GM18873 (cell line): ENCODE measurements at regions not wholly inside any gene's neighbourhood (a gene's known extent, or its start where the extent isn't known, plus 50 kb on each side); places are given as distances from the start of the nearest gene placed in this dataset.
"Not testable (repeated sequence)": the region's sequence is repeated elsewhere in the genome, so short reads cannot be mapped to it uniquely, and the experiment has no call there.

Experiments
- ATAC-seq: cut with Tn5 transposase; IDR thresholded peaks from one replicate; pipeline ENCODE4 v1.9.1; 2021; ENCODE audit warnings: mild to moderate bottlenecking, moderate library complexity, moderate number of reproducible peaks; ENCODE audit not compliant: unreplicated experiment, low FRiP score

DNA sequence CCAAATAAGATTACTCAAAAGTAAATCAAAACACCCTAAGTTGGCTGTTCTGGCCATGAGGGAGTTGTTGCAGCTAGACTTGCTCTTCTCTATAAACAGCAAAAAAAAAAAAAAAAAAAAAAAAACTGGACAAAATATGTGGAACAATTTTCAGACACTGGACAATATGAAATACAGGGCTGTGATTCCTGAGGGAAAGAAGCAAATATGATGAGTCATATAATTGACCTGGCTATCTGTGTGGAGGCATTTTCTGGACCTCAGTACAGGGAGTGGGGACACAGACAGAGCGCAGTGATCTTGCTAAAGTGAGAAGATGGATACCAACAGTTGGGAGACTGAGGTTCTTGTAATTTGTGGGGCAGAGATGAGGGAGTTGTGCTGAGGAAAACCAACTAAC, 192.0 kb upstream of the HAND2 start:
- no peak for ATAC-seq

DNA sequence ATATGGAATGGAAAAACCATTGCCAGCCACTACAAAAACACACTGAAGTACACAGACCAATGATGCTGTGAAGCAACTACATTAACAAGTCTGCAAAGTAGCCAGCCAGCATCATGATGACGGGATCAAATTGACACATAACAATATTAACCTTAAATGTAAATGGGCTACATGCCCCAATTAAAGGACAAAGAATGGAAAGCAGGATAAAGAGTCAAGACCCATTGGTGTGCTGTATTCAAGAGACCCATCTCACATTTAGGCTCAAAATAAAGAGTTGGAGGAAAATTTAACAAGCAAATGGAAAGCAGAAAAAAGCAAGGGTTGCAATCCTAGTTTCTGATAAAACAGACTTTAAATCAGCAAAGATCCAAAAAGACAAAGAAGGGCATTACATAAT, 188.5 kb upstream of the HAND2 start:
- not testable (repeated sequence) for ATAC-seq

- no peak for ATAC-seq
Measured at GRCh38 chr4:173717581-173717980, 187.6 kb upstream of the HAND2 start.

DNA sequence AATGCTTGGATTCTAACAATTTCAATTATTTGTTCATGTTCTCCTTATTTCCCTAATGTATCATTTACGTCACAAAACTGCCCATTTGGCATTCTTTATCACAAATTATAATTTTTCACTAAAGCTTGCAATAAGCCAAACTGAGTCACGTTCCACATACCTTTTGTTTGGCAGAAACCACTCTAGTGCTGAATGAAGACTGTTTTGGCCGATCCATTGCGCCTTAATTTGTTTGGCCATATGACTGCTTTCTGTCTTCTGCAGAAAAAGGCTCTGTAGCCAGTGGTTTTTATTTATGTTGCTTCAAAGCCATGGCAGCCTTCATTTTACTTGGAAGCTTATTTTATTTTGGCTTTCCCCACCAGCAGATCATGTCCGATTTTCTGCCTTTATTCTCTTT, 184.4 kb upstream of the HAND2 start:
- no peak for ATAC-seq

DNA sequence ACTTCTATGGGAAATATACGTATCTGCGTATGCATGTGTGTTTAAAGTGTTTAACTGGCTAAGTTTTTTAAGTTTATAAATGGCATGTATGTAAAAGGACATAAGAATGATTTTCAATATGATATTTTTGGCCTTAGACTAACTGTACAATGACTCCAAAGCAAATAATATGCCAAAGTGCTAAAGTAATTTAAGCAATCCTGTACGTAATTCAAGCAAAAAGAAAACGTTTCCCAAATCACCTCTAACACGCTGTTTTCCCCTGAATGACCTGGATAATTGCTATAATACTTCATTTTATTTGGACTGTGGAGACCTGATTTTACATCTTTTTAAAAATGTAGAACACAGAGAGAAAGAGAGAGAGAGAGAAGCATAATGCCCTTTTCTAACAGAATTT, 183.0 kb upstream of the HAND2 start:
- no peak for ATAC-seq

DNA sequence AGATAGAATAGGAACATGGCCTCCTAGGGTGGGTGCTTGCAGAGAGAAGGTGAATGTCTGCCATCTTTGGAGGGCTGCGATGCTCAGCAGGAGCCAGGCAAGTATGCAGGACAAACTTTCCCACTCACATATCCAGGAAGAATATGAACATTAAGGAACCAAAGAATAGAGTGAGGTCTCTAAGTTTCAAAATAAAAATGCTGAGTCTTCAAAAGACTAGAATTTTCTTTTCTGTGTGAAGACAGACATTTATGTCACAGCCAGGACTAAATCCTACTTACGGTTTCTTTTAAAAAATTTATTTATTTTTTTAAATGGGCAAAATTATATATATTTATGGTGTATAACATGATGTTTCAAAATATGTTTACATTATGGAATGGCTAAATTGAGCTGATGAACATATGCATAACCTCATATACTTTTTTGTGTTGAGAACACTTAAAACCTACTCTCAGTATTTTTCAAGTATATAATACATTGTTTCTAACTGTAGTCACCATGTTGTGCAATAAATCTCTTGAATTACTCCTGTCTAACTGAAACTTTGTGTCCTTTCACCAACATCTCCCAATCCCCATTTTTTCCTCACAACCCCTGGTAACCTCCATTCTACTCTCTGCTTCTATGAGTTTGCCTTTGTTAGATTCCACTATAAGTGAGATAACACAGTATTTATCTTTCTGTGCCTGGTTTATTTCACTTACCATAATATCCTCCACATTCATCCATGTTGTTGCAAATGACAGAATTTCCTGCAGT, 177.8 kb upstream of the HAND2 start:
- no peak for ATAC-seq

GRCh38 chr4:173704201-173704600, 174.2 kb upstream of the HAND2 start:
- no peak for ATAC-seq

DNA sequence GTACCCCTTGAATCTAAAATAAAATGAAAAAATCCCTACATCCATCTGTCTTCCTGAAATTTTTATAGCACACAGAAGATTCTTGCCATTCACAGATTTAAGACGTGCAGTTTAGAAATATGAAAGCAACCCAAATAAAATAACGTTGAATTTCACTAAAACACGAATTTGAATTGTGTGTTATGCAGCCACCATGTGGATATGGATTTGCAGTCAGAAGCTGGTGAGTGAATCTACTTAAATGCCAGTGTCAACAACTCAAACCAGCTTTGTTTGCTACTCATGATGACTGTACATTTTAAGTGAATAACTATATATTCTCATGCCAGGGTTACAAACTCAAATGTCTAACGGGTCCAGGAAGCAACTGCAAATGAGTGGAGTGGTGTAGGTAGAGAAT, 173.0 kb upstream of the HAND2 start:
- no peak for ATAC-seq

DNA sequence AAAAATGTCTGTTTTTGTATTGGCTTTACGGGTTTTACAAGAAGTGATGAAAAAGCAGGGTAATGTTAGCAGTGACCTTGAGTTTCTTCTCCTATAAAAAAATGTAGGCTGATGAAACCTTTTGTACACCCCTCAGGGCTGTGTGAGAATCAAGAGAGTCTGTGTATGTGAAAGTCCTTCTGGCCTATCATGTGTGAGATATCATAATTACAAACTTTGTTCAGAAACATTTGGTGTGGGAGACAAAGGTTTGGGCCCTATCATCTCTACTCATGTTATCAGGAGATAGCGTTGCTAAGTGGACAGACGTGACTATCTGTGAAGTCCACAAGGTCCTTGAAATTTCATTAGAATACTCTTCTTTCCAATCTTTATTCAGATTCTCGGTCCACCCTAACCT, 170.6 kb upstream of the HAND2 start:
- no peak for ATAC-seq

GRCh38 chr4:173699841-173700475, 169.9 kb upstream of the HAND2 start:
- ATAC-seq, result no peak

- no peak for ATAC-seq
Measured at GRCh38 chr4:173698557-173699262, 168.7 kb upstream of the HAND2 start.

- ATAC-seq, result no peak
Measured at GRCh38 chr4:173697840-173698239, 167.8 kb upstream of the HAND2 start.

- ATAC-seq, result no peak
Measured at GRCh38 chr4:173696551-173696950, 166.5 kb upstream of the HAND2 start.

GRCh38 chr4:173696011-173696410, 166.0 kb upstream of the HAND2 start:
- no peak for ATAC-seq

DNA sequence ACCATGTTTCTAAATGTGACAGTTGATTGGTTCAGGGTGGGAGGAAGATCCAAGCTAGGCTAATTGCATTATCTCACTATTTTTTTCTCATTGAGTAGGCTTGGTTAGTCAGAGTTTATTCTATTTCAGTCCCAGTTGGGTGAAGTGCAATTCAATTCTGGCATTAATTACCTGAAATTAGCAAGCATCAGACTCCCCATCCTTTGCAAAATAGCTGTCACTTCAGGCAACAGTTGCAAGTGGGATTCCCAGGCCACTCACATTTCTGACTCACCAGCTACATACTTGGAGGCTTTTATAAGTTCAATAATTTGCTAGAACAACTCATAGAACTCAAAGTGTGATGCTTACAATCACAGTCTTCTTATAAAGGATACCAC, 155.8 kb upstream of the HAND2 start:
- no peak for ATAC-seq

- ATAC-seq, result no peak
Measured at GRCh38 chr4:173685165-173685830, 155.3 kb upstream of the HAND2 start.

- ATAC-seq, result no peak
Measured at GRCh38 chr4:173684223-173684622, 154.2 kb upstream of the HAND2 start.

- ATAC-seq, result no peak
Measured at GRCh38 chr4:173682609-173683008, 152.6 kb upstream of the HAND2 start.

- no peak for ATAC-seq
Measured at GRCh38 chr4:173680278-173680677, 150.2 kb upstream of the HAND2 start.

DNA sequence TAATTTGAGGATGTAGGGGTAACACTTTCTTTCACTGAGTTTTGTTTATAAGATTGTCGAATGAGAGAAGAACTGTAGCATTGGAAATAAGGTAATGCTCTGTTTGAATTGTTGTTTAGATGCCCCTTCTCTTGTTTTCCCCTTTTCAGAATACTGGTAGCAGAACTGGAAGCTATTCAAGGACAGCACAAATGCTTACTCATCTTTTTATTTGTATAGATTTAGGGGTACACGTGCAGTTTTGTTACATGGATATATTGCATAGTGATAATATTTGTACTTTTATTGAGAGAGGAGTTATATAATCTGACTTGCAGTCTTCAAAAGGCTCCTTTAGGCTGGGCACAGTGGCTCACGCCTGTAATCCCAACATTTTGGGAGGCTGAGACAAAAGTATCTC, 145.4 kb upstream of the HAND2 start:
- no peak for ATAC-seq
